ENCODE measurements at regions not wholly inside any gene's neighbourhood (a gene's known extent, or its start where the extent isn't known, plus 50 kb on each side); places are given as distances from the start of the nearest gene placed in this dataset.

DNA sequence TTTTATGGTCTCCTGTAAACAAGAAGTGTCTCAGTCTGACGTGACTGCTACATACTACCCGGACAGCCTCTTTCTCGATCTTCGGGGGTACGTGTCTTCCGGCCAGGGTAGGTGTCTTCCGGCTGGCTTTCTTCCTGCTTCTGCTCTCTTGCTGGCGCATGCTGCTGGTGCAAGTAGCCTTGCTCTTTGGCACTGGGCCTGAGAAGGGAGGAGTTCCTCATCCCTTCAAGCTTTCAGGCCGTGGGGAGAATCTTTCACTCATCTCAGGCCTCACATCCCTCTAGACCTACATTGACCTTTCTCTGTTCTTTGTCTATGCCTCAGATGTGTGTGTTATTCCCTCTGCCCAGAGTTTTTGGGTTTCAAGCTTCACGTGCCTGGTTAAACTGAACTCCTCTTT lies 130.4 kb downstream of the JCAD start:
- TF ChIP-seq, protein P1, sequence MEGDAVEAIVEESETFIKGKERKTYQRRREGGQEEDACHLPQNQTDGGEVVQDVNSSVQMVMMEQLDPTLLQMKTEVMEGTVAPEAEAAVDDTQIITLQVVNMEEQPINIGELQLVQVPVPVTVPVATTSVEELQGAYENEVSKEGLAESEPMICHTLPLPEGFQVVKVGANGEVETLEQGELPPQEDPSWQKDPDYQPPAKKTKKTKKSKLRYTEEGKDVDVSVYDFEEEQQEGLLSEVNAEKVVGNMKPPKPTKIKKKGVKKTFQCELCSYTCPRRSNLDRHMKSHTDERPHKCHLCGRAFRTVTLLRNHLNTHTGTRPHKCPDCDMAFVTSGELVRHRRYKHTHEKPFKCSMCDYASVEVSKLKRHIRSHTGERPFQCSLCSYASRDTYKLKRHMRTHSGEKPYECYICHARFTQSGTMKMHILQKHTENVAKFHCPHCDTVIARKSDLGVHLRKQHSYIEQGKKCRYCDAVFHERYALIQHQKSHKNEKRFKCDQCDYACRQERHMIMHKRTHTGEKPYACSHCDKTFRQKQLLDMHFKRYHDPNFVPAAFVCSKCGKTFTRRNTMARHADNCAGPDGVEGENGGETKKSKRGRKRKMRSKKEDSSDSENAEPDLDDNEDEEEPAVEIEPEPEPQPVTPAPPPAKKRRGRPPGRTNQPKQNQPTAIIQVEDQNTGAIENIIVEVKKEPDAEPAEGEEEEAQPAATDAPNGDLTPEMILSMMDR (conservative IDR thresholded peaks at IDR 0.05 in 1 of 2, IDR thresholded peaks at IDR 0.05 in 1 of 2; ENCODE audit: low read depth in 1 of 2, low read length in 2 of 2) = no peak
- TF ChIP-seq EZH2 (IDR thresholded peaks at IDR 0.05; ENCODE audit: low read length, missing control alignments) = no peak

Data from fibroblast of lung (primary cell).